ENCODE measurements at regions not wholly inside any gene's neighbourhood (a gene's known extent, or its start where the extent isn't known, plus 50 kb on each side); places are given as distances from the start of the nearest gene placed in this dataset.
A peak's percentile ranks its signal among the peaks of the same experiment; 100 is the strongest.

DNA sequence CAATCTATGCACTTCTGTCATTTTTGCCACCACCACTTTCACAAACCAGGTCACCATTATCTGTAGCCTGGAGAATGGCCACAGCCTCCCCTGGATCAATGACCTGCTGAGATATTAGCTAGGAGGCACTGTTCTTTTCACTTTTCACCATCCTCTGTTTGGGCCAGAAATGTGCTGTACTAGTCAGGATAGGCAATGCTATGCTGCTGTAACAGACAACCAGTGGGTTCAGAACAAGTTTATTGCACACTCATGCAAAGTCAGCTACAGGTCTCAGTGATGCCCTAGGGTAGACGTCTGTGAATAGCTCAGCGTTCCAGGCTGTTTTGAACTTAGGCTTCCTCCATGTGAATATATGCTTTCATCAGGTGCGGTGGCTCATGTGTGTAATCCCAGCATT is 231.5 kb downstream of the SUDS3 start:
- no peak overlapping the region for H2BK120ac ChIP-seq (ENCODE audit: insufficient read depth, low read length, poor library complexity)
- H3K23ac ChIP-seq (ENCODE audit: low read length): no peak overlapping the region
- H2AK5ac ChIP-seq (ENCODE audit: low read length): no peak overlapping the region
- H3K4me2 ChIP-seq (ENCODE audit: low read length): no peak overlapping the region
- H3K9ac ChIP-seq (ENCODE audit: low read length): no peak overlapping the region
- H3K27ac ChIP-seq (ENCODE audit: low read depth, low read length): no peak overlapping the region
- no peak overlapping the region for H4K91ac ChIP-seq (ENCODE audit: low read depth, low read length)
- no peaks in the 10 kb centered on the region for H3K79me2 ChIP-seq (ENCODE audit: control insufficient read depth, insufficient read depth, low read length, poor library complexity)
- no peaks in the 10 kb centered on the region for H3K79me1 ChIP-seq (ENCODE audit: low read length)
- no peak for DNase-seq
- H2BK5ac ChIP-seq (ENCODE audit: low read depth, low read length, poor library complexity): no peak overlapping the region
- H3K27me3 ChIP-seq (ENCODE audit: insufficient read depth, low read length): no peaks in the 10 kb centered on the region
- no peak overlapping the region for H3K14ac ChIP-seq (ENCODE audit: low read length)
- H2BK12ac ChIP-seq (ENCODE audit: low read length): no peak overlapping the region
- H4K12ac ChIP-seq (ENCODE audit: low read depth, low read length): no peak overlapping the region
- H3K9me3 ChIP-seq (ENCODE audit: insufficient read depth, low read depth, low read length): no peaks in the 10 kb centered on the region
- H3K4me3 ChIP-seq (ENCODE audit: low read depth, low read length): no peak overlapping the region
- no peaks in the 10 kb centered on the region for H3K4me1 ChIP-seq (ENCODE audit: control insufficient read depth in 1 of 2, insufficient read depth in 2 of 2, low read length in 2 of 2)
- no peak overlapping the region for H3K4ac ChIP-seq (ENCODE audit: low read depth, low read length)
- no peak overlapping the region for H2AFZ ChIP-seq (ENCODE audit: insufficient read depth, low read length, poor library complexity)
- no peak overlapping the region for H3K18ac ChIP-seq (ENCODE audit: low read length)
- WGBS (ENCODE audit: extremely low coverage, insufficient coverage, insufficient read length): no CpG with 5 or more reads among the region's 3 CpGs
- H4K8ac ChIP-seq (ENCODE audit: low read depth, low read length): no peak overlapping the region
- H3K36me3 ChIP-seq (ENCODE audit: control insufficient read depth in 1 of 2, insufficient read depth in 2 of 2, low read length in 2 of 2): no peaks in the 10 kb centered on the region

GRCh38 chr12:118608770-118609344 is 232.5 kb downstream of the SUDS3 start:
- Histone ChIP-seq H2AK5ac (ENCODE audit: low read length) (no peak overlapping the region), H3K18ac (ENCODE audit: low read length) (no peak overlapping the region)

DNA sequence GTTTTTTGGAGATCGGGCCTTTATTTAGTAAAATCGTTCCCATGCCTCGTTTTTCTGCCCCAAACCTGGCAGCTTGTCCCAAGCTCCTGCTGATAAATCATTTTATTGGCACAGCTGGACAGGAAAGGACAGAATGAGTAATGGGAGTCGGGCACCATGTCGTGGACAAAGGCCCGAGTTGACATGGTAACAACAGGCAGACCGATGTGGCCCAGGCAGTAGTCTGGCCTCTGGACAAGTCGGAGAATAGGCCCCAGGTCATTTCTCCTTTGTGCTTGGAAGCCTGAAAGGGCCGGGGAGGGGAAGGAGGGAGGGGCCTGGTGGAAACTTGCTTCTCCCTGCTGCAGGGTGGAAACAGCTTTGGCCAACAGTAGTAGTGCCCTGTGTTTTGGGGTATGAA is 234.9 kb downstream of the SUDS3 start:
- DNase-seq: no peak
- Histone ChIP-seq H3K27me3 (ENCODE audit: insufficient read depth, low read length) (no peaks in the 10 kb centered on the region), H3K9ac (ENCODE audit: low read length) (no peak overlapping the region)

More at GRCh38 chr12:118608770-118609344, 232.5 kb downstream of the SUDS3 start:
- Histone ChIP-seq H3K9ac (ENCODE audit: low read length) (no peak overlapping the region), H3K14ac (ENCODE audit: low read length) (no peak overlapping the region), H2BK12ac (ENCODE audit: low read length) (no peak overlapping the region), H3K27me3 (ENCODE audit: insufficient read depth, low read length) (no peaks in the 10 kb centered on the region), H3K4me2 (ENCODE audit: low read length) (no peak overlapping the region), H3K4ac (ENCODE audit: low read depth, low read length) (no peak overlapping the region), H4K12ac (ENCODE audit: low read depth, low read length) (no peak overlapping the region), H3K27ac (ENCODE audit: low read depth, low read length) (no peak overlapping the region), H3K79me2 (ENCODE audit: control insufficient read depth, insufficient read depth, low read length, poor library complexity) (no peaks in the 10 kb centered on the region), H3K23ac (ENCODE audit: low read length) (no peak overlapping the region), H3K4me3 (ENCODE audit: low read depth, low read length) (no peak overlapping the region), H3K79me1 (ENCODE audit: low read length) (no peaks in the 10 kb centered on the region), H3K36me3 (ENCODE audit: control insufficient read depth in 1 of 2, insufficient read depth in 2 of 2, low read length in 2 of 2) (no peaks in the 10 kb centered on the region), H2BK120ac (ENCODE audit: insufficient read depth, low read length, poor library complexity) (no peak overlapping the region), H3K9me3 (ENCODE audit: insufficient read depth, low read depth, low read length) (no peaks in the 10 kb centered on the region), H2BK5ac (ENCODE audit: low read depth, low read length, poor library complexity) (no peak overlapping the region), H3K4me1 (ENCODE audit: control insufficient read depth in 1 of 2, insufficient read depth in 2 of 2, low read length in 2 of 2) (no peaks in the 10 kb centered on the region), H4K91ac (ENCODE audit: low read depth, low read length) (no peak overlapping the region), H2AFZ (ENCODE audit: insufficient read depth, low read length, poor library complexity) (no peak overlapping the region), H4K8ac (ENCODE audit: low read depth, low read length) (no peak overlapping the region)
- 94% methylated on average over 1 of the region's 3 CpGs for WGBS (ENCODE audit: extremely low coverage, insufficient coverage, insufficient read length)
- peak in 1 of 2 donors; percentile 12 for DNase-seq

DNA sequence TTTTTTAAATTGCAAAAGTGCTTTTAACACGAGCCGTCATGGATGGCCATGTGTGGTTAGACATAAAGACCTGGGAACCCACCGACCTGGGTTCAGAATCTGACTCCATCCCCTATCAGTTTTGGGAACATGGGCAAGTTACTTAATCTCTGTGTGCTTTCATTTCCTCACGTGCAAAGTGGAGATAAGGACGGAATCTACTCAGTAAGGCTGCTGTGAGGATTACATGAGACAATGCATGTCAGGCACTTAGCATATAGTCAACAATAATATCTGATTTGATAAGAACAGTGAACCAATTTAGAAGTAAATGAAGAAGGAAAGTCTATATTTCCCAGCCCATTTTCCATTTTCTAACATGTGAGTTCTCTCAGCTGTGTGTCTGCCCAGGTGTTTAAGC is 235.4 kb downstream of the SUDS3 start:
- no peak overlapping the region for H2AK5ac ChIP-seq (ENCODE audit: low read length)
- H3K9ac ChIP-seq (ENCODE audit: low read length): no peak overlapping the region
- no peak overlapping the region for H3K27ac ChIP-seq (ENCODE audit: low read depth, low read length)
- H2BK120ac ChIP-seq (ENCODE audit: insufficient read depth, low read length, poor library complexity): no peak overlapping the region
- DNase-seq: no peak
- no peaks in the 10 kb centered on the region for H3K4me1 ChIP-seq (ENCODE audit: control insufficient read depth in 1 of 2, insufficient read depth in 2 of 2, low read length in 2 of 2)
- no peak overlapping the region for H2BK5ac ChIP-seq (ENCODE audit: low read depth, low read length, poor library complexity)
- H3K79me1 ChIP-seq (ENCODE audit: low read length): no peaks in the 10 kb centered on the region
- H3K18ac ChIP-seq (ENCODE audit: low read length): no peak overlapping the region
- H3K14ac ChIP-seq (ENCODE audit: low read length): no peak overlapping the region
- no peak overlapping the region for H3K4me3 ChIP-seq (ENCODE audit: low read depth, low read length)
- no peak overlapping the region for H3K23ac ChIP-seq (ENCODE audit: low read length)
- H2BK12ac ChIP-seq (ENCODE audit: low read length): no peak overlapping the region
- no peak overlapping the region for H4K8ac ChIP-seq (ENCODE audit: low read depth, low read length)
- H3K27me3 ChIP-seq (ENCODE audit: insufficient read depth, low read length): no peaks in the 10 kb centered on the region
- WGBS (ENCODE audit: extremely low coverage, insufficient coverage, insufficient read length): no CpG with 5 or more reads among the region's 5 CpGs
- H4K12ac ChIP-seq (ENCODE audit: low read depth, low read length): no peak overlapping the region
- no peaks in the 10 kb centered on the region for H3K9me3 ChIP-seq (ENCODE audit: insufficient read depth, low read depth, low read length)
- no peak overlapping the region for H4K91ac ChIP-seq (ENCODE audit: low read depth, low read length)
- H3K4me2 ChIP-seq (ENCODE audit: low read length): no peak overlapping the region
- no peaks in the 10 kb centered on the region for H3K79me2 ChIP-seq (ENCODE audit: control insufficient read depth, insufficient read depth, low read length, poor library complexity)
- no peak overlapping the region for H2AFZ ChIP-seq (ENCODE audit: insufficient read depth, low read length, poor library complexity)
- no peaks in the 10 kb centered on the region for H3K36me3 ChIP-seq (ENCODE audit: control insufficient read depth in 1 of 2, insufficient read depth in 2 of 2, low read length in 2 of 2)
- H3K4ac ChIP-seq (ENCODE audit: low read depth, low read length): no peak overlapping the region

More for the DNA sequence above, 234.9 kb downstream of the SUDS3 start:
- no peak overlapping the region for H3K27ac ChIP-seq (ENCODE audit: low read depth, low read length)
- no peak overlapping the region for H2BK120ac ChIP-seq (ENCODE audit: insufficient read depth, low read length, poor library complexity)
- H3K4me3 ChIP-seq (ENCODE audit: low read depth, low read length): no peak overlapping the region
- no peaks in the 10 kb centered on the region for H3K79me1 ChIP-seq (ENCODE audit: low read length)
- H3K14ac ChIP-seq (ENCODE audit: low read length): no peak overlapping the region
- WGBS (ENCODE audit: extremely low coverage, insufficient coverage, insufficient read length): no CpG with 5 or more reads among the region's 9 CpGs
- no peak overlapping the region for H2BK12ac ChIP-seq (ENCODE audit: low read length)
- H4K12ac ChIP-seq (ENCODE audit: low read depth, low read length): no peak overlapping the region
- no peak overlapping the region for H2AFZ ChIP-seq (ENCODE audit: insufficient read depth, low read length, poor library complexity)
- H3K18ac ChIP-seq (ENCODE audit: low read length): no peak overlapping the region
- H3K9me3 ChIP-seq (ENCODE audit: insufficient read depth, low read depth, low read length): no peaks in the 10 kb centered on the region
- no peak overlapping the region for H4K8ac ChIP-seq (ENCODE audit: low read depth, low read length)
- H3K4me2 ChIP-seq (ENCODE audit: low read length): no peak overlapping the region
- H3K4ac ChIP-seq (ENCODE audit: low read depth, low read length): no peak overlapping the region
- H2AK5ac ChIP-seq (ENCODE audit: low read length): no peak overlapping the region
- H2BK5ac ChIP-seq (ENCODE audit: low read depth, low read length, poor library complexity): no peak overlapping the region
- H3K23ac ChIP-seq (ENCODE audit: low read length): no peak overlapping the region
- H3K36me3 ChIP-seq (ENCODE audit: control insufficient read depth in 1 of 2, insufficient read depth in 2 of 2, low read length in 2 of 2): no peaks in the 10 kb centered on the region
- no peaks in the 10 kb centered on the region for H3K79me2 ChIP-seq (ENCODE audit: control insufficient read depth, insufficient read depth, low read length, poor library complexity)
- H4K91ac ChIP-seq (ENCODE audit: low read depth, low read length): no peak overlapping the region
- no peaks in the 10 kb centered on the region for H3K4me1 ChIP-seq (ENCODE audit: control insufficient read depth in 1 of 2, insufficient read depth in 2 of 2, low read length in 2 of 2)

Measured in trophoblast cell (in vitro differentiated cells and primary cell).